ENCODE measurements at regions not wholly inside any gene's neighbourhood (a gene's known extent, or its start where the extent isn't known, plus 50 kb on each side); places are given as distances from the start of the nearest gene placed in this dataset.
A peak's percentile ranks its signal among the peaks of the same experiment; 100 is the strongest.

DNA sequence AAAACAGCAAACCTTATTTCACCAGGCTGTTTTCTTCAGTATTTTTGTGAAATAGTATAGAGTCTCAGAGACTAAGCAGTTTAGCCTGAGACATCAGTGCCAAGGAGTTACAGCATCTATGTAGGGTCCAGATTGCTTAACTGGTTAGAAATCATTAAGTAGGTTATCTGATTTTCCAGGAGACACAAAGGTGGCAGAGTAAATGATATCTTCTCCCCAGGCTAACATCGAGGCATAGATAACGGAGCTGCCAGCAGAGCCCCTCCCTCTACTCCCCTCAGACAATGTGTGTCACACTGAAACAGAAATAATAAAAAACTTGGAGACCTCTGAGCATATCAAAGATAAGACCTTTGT, 473.0 kb upstream of the CITED2 start:
- DNase-seq = no peak

DNA sequence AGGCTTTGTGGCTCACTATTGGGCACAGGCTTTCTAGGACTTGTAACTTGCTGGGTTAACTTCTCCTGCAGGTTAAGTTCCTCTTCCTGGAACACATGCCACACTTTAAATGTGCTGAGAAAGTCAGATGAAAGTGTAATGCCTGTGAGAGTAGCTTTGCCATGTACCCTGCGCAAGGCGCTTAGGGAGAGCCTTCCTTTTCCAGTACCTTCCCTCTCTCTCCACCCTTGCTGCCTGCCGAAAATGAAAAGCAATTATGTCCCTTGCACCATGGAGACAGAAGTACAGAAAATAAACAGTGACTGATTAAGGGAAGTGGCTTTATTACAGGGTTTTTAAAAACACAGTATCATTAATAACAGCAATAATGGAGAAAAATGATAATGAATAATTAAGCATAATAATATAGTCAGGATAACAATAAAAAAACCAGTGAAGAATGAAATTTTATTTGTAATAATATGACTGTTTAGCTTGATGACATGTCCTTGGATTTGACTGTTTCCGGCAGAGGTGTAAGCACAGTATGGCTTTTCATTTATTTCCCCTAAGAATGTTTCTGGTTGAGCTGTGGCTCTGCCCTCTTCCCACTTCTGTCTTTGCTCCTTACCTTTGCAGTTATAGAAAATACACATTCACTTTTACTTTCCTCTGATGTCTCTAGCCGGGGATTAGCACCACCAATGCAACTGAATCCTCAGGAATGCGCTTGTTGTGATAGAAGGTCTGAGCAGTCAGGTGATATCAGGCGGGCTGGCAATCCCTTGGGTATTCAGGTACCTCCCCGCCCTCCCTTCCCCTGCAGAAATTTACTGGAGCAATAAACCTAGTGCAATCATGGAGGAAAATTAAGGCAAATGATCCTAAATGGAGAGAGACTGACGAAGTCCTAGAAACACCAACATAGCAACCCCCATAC, 472.3 kb upstream of the CITED2 start:
- no peak for DNase-seq

DNA sequence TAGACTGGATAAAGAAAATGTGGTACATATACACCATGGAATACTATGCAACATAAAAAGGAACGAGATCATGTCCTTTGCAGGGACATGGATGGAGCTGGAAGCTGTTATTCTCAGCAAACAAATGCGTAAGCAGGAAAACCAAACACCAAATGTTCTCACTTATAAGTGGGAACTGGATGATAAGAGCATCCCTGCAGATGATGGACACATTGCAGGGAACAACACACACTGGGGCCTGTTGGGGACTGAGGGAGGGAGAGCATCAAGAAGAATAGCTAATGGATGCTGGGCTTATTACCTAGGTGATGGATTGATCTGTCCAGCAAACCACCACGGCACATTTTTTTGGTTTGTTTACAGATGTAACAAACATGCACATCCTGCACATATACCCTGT, 470.5 kb upstream of the CITED2 start:
- no peak for DNase-seq

DNA sequence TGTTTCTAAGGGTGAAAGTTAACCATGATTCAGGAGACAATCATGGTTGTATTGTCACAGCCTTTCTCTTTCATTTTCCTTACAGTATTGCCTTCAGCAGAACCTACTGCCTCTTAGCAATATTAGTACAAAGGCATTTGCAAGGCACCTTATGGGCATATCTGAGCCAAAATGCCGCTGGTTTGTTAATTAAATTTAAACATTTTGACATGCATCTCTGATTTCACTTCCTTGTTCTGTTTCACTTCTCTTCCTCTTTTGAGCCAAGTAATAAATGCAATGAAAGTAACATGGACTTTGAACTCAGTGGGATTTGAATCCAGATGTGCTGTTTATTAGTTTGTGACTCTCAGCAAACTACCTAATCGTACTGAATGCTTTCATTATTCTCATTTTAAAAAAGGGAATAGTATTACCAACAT, 467.4 kb upstream of the CITED2 start:
- DNase-seq = no peak

DNA sequence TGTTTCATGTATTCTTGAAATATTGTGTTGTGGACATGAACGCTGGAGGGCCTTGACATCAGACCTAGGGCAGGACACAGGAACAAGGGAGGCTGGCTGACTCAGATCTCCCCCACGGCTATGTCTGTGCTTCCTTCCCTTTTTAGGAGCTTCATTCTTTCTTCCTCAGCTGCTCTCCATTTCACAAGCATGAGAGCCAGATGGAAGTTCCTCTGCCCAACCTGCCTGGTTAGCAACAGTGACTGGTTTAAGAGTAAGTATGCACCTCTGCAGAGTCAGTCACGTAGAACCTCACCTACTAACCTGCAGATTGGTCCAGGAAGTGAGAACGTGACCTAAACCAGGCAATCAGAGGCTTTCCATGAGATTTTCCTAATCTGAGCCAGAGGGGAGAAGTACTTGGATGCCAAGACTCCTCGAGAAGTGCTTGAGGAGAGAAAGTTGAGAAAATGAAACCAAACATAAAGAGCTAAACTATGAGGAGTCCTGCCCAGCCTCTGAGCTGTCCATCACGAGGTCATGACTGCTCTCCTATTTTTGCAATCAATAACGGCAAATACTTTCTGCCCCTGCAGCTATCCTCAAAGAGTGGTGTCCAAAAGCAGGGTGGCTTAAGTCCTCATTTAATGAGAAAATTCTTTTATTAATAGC, 465.2 kb upstream of the CITED2 start:
- DNase-seq = no peak

DNA sequence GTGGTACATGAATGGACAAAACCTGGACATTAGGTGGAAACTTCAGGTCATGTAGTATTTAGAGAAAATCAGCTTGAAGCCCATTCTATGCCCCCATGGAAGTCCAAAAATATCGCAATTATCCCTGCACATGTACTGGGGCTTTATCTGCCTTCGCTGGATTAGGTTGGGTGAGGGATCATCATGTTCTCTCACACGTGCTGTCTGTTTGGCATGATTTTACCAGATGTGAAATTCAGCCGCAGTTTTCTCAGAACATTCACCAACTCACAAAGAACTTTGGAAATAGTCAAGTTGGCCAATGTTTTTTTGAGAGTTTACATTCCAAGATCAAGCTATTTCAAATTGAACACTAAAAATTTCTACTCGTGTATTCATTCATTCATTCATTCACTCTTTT, 459.8 kb upstream of the CITED2 start:
- no peak for DNase-seq

DNA sequence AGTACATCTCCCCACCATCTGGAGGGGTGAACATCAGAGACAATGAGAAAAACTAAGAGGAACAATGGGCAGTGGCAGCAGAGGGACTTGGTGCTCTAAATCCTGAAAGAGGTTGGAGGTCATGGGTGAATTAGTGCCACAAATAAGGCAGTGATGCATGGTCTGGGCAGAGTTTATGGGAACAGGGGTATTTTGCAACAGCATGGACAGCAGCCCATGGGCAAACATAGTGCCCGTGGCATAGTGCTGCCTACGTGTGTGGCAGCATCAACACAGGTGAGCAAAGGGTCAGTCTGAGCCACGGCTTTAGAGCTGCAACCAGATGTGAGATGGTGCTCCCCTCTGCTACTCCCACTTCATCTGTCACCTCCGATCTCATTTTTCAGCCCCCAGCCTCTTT, 459.1 kb upstream of the CITED2 start:
- no peak for DNase-seq

DNA sequence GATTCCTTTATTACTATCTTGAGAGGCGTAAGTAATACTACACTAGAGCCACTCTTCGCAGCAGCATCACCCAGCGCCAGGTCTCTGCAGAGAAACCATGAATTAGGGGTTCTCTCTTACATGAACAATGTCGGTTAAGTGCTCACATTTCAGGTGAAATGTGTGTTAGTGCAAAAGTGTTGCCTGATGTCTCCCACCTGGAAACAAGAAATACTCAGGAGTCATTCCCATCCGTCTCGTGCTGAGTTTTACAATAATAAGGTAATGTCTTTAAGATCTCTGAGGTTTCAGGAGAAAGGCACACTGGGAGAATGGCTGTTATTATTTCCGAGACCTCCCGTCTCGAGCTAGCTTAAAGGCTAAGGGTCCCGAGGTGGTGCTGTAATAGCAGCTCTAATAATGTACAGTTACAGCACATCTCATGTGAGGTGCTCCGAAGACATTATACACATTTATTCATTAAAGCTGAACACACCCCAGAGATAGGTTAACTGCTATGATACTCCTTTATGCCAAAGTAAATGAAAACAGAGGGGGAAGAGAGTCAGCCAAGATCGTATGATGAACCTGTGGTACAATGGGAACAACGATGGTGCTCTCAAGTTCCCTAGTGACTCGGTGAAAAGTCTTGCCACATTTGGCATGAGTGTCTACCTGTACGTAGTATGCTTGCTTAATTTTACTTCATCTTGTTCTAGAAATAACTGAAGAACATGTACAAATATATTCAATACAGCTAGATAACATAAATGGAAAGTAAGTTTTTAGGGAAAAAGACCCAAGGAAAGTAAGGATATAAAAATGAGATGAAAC, 458.3 kb upstream of the CITED2 start:
- no peak for DNase-seq

DNA sequence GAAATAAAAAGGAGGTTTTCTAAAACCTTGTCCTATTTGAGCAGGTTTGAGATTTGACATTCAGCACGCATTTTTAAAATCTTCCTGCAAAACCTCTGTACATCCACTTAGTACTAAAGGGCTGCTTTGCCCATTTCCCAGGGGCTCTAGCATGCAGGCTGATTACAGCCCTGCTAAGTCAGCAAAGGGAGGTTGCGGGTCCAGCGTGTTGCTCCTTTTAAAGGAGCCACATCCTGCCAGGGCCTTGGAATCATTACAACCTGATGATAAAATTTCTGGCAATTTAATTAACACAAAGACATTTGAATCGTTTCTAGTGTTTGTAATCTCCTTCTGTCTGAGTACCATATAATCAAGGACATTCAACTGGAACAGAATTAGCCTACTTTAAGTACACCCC, 455.1 kb upstream of the CITED2 start:
- DNase-seq = no peak

DNA sequence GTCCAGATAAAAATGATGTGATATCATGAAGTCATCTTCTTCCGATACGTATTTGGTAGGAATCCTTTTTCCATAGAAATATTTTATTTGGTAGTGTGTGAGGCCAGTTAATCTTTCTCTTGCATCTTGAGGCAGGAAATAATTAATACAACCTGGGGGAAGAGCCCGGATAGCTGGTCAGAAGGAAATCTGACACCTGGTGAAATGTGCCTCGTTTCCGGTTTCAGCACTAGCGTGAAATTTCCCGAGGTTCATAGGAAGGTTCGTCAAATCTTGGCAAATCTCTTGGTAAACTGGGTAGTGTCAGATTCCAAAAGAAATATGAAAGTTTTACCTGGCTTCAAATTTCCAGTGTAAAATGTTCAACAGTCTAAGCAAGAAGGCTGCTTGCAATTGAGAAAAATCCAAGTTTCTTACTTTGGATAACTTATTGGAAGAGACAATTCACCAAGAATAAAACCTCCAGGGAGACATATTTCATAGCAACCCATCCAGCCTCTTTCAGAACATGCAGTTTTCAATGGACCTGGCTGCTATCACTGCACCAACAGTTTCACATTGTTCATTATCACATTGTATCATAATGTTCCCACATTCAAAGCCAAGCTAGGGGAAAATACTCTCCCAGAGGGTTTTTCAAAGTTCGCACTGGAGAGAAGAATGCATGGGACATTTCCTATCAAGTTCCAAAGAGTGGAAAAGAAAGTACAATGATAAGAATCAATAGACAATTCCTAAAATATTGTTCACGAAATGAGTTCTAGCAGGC, 454.5 kb upstream of the CITED2 start:
- no peak for DNase-seq

DNA sequence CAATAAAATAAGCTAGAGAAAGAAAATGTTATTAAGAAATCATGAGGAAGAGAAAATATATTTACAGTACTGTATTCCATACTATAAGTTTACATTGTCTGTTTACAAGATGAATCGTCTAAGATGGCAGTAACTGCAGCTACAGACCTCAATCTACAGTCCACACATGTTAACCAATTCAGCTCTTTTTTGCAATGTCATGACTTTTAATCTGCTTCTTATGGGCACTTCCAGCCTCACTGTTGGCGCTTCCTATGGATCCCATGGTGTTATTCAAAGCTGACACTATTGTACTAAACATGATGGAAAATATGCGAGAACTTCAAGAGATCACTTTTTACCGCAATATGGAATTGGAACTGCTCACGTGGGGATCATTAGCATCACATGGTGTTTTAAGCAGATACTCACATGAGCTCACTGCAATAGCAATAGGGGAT, 451.5 kb upstream of the CITED2 start:
- DNase-seq = no peak

DNA sequence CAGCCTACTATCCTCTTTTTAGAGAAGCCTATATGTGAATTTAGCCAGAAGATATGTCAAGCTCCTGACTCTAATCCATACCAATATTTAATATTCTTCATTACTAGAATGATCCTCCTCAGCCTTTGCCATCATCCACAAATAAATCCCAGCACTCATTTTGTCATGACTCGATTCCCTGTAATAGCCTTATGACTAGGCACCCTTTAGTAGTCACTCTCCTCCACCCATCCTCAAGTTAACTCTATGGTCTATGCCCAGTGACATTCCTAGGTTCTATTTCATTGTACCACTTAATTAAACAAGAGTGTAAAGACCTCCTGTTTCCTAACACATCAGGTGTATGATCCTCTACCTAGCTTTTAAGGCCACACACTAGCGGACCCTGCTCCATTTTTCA, 450.4 kb upstream of the CITED2 start:
- DNase-seq = no peak

DNA sequence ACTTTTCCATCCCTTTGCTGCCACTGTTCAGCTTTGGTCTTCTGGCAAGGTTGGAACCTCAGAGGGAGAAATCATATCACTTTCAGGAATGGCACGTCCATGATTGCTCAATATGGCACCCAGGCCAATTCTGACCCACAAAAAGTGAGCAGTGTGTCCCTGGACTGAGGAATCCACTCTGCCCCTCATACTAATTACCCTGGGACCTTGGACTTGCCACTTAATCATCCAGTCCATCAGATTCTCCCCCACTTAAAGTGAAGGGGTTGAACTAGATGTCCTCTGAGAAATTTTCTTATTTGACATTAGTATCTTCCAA, 449.3 kb upstream of the CITED2 start:
- no peak for DNase-seq

DNA sequence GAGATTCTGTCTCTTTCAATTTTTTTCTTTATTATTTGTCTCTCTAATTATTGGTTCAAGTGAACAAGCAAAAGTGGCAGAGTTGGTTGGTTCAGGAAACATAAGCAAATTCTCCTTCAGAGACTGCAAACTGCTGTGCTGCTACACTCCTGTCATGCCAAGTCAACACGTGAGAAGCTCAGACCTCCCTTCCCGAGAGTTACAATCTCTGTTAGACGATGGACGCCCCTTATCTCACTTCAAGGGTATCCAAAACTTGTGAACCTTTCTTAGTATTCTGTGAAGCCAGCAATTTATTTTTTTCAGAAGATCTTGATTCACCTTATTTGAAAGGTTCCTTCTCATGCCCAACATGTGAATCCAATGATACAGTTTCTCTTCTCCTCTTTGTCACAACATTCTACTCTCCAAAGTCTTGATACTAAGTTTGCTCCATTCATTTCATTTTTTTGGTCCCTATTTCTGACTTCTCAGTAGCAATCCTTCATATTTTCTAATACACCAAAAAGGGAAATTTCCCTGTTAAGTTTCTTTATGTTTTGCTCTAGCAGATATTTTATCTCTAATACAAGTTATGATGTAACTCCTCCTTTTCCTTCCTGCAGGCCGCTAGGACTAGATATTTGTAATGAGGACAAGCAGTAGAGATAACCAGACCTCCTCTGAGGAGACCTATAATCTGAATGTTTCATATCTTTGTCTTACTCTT, 448.8 kb upstream of the CITED2 start:
- no peak for DNase-seq

DNA sequence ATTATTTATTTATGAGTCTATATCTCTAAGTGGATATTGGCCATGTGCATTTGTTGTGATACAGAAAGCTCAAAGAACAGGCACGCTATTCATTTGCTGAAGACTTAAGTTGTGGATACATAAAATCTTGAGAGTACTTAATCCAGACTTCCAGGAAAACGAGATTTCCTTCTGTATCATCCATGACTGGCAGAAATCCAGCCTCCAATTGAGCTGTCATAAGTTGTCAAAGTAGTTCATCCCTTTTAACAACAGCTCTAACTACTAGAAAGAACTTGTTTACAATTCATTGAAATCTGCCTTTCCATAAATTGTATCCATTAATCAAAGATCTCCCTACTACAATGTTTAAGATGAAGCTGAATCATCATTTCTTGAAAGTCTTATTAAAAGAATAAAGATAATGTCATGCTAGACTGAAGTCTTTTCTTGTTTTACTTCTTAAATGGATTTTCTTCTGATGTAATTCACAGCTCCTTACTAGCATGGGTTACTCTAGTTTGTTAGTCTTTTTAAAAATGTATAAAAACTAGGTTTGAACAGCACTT, 447.3 kb upstream of the CITED2 start:
- peak; percentile 39 for DNase-seq

DNA sequence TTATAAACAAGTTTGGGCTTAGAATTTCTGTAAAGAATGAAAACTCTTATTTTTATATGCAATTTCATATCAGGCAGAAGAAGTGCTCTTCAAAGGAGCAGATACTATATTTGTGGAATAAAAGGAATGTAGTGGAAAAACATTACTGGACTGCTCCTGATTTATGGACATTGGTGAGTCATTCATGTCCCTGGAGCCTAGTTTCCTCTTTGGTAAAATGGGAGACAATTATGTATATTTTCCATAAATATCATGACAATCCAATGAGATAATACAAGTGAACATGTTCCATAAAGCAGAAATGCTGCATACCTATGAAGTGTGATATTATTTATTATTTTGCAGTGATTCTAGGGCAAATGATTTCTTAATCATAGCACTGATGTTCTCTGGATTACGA, 445.8 kb upstream of the CITED2 start:
- peak; percentile 93 for DNase-seq

DNA sequence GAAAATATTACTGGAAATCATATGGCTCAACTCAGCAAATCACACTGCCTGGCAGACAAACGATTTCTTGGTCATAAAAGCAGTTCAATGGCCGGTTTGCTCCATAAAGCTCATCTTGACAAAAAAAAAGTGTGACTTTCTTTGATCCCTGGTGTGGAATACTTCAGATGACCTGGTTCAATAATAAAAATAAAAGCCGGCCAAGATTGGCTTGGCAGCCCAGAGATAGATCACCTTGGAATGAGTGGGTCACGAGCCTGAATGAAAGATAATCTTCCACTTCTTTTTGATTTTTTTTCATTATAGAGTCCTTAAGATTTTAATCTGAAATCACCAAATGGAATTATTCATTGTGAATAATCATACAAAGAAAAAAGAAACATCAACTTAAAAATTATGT, 445.3 kb upstream of the CITED2 start:
- no peak for DNase-seq

DNA sequence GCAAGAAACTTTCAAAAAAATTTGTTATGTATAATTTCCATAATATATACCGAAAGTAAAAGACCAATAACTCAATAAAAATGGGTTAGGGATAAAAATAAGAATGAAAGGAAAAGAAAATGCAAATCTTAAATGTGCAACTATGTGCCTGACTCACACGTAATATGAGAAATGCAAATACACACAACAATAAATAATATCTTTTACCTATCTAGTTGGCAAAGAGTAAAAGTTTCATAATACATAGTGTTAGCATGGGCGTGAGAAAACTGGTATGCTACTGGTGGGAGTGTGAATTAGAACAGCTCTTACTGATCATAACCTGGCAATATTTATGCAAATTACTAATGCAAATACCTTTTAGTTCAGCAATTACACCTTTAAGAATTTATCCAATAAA, 438.5 kb upstream of the CITED2 start:
- no peak for DNase-seq

DNA sequence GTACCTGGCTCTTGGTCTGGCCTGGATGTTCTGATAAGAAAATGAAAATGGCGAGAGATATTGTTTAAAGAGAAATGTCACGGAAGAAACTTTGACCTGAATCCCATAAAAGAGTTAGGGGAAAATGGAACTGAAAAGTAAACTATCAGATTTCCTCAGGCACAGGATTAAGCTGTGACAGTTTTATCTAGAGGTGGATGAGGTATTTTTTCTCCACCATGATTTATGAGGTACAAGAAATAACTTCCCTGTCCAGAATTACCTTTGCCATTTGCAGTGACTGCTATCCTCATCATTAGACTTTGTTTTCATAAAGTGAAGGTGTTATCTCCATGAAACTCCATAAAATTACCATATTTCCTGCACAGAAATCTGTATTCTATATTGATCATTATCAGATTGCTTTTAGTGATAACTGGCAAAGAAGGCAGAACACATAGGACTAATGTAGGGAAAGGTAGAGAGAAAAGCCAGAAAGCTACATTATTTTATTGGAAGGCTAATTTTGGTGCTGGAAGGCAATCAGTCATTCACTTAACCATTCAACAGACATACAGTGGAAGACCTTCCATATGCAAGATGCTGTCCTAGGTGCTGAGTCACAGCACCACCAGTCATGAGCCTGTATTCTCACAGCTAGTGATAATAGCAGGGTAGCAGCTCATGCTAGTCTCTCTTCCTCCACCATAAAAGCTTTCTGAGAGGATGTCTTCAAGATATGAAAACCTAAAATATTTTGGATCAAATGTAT, 427.3 kb upstream of the CITED2 start:
- peak; percentile 18 for DNase-seq

DNA sequence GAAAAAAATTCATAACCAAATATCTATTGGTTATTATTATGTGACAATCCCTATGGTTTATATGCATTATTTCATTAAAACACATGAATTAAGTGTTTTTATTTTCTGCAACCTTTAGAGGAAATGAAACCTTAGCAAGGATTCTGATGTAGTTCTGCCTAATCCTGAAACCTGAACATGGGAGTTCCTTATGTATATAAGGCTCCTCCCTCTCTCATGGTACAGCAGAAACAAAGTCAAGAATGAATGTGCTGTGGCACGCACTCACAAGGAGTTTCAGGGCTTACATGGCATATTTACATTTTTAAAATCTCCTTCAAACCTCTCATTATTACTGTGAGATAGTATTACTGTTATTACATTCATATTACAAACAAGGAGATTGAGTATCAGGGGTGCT, 426.4 kb upstream of the CITED2 start:
- DNase-seq = no peak

DNA sequence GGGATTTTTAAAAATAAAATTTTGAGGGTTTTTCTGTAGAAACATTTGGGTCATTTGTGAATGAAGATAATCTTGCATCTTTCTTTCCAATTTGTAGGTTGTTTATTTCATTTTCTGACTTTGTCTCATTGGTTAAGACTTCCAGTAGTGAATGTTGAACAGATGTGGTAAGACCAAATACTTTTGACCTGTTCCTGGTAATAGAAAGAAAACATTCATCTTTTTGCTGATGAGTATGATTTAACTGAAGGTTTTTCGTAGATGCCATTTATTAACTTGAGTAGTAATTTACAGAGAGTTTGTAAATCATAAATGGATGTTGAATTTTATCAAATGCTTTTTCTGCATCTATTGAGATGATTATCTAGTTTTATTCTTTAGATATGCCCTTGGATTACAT, 416.1 kb upstream of the CITED2 start:
- DNase-seq = no peak

Data from fibroblast of skin of right quadriceps (primary cell).